ENCODE measurements at regions not wholly inside any gene's neighbourhood (a gene's known extent, or its start where the extent isn't known, plus 50 kb on each side); places are given as distances from the start of the nearest gene placed in this dataset.
A peak's percentile ranks its signal among the peaks of the same experiment; 100 is the strongest.

DNA sequence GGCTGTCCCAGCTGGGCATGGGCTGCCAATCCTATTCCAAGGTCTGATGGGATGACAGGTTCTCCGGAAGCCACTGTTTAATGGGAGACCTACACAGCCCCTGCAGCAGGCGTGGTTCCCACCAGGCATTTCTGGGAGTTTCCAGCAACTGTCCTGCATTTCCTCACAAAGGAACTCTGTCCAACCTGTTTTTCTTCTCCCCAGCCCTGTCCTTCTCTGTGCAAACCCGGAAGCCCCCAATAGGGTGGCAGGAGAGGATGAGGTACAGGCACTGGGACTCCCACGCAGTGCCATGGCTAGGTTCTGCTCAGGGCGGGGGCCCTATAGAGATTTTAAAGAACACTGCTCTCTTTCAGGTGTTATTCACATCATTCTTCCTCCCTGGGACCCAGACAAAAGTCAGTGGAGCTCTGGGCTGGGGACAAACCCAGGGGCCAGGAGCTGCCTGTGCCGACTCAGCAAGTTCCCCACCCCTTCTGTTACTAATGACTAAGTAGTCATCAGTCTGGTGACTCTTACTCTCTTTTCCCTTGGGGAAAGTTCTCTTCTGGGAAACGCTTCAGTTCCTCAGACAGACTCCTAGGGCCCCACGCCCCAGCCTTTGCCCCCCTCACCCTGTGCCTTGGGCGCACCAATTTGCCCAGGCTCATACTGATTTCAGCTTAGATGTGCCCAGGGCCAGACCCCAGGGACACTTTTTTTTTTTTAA, 97.7 kb downstream of the CD47 start:
- no peaks in the 10 kb centered on the region for H3K36me3 Mint-ChIP-seq
- no peak overlapping the region for H3K27ac Mint-ChIP-seq
- DNase-seq (ENCODE audit: low spot score in 2 of 2) (no peak), ATAC-seq (no peak)
- peaks cover 14% of the 10 kb centered on the region for H3K4me1 Mint-ChIP-seq
- no peaks in the 10 kb centered on the region for H3K9me3 Mint-ChIP-seq
- no peak overlapping the region for H3K4me3 Mint-ChIP-seq

GRCh38 chr3:107990926-107991325, 99.9 kb downstream of the CD47 start:
- no peak overlapping the region for H3K4me3 Mint-ChIP-seq
- no peak overlapping the region for H3K27ac Mint-ChIP-seq
- no peak for ATAC-seq
- no peaks in the 10 kb centered on the region for H3K9me3 Mint-ChIP-seq
- no peaks in the 10 kb centered on the region for H3K36me3 Mint-ChIP-seq
- DNase-seq (ENCODE audit: low spot score in 2 of 2), result no peak
- peaks cover 27% of the 10 kb centered on the region for H3K4me1 Mint-ChIP-seq

- Mint-ChIP-seq H3K4me1 (peaks cover 32% of the 10 kb centered on the region), H3K27ac (no peak overlapping the region), H3K4me3 (no peak overlapping the region)
Observed at GRCh38 chr3:107990433-107990832, 100.4 kb downstream of the CD47 start.

DNA sequence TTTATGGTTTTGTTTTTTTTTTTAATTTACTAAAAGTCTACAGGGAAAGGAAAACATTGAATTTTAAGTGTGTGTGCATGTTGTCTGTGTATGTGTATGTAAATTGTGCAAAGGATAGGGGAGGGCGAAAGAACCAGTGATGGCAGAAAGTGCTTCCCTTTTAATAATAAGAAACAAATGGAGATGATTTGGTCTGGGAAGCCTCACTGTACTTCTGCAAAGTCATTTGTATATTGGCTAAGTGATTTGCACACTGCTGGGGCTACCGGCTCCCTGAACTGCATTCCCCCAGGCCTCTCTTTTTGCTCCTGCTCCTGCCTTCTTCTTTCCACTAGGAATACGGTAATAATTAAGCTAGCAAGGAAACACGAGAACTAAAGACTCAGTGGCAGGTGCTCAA, 101.2 kb downstream of the CD47 start:
- H3K4me1 Mint-ChIP-seq, result peaks cover 37% of the 10 kb centered on the region
- H3K9me3 Mint-ChIP-seq, result no peaks in the 10 kb centered on the region
- no peak overlapping the region for H3K4me3 Mint-ChIP-seq
- ATAC-seq (no peak), DNase-seq (ENCODE audit: low spot score in 2 of 2) (no peak)
- no peaks in the 10 kb centered on the region for H3K36me3 Mint-ChIP-seq
- no peak overlapping the region for H3K27ac Mint-ChIP-seq

More at GRCh38 chr3:107990433-107990832, 100.4 kb downstream of the CD47 start:
- ATAC-seq, result no peak
- DNase-seq (ENCODE audit: low spot score in 2 of 2), result no peak
- Mint-ChIP-seq H3K9me3 (no peaks in the 10 kb centered on the region), H3K36me3 (no peaks in the 10 kb centered on the region)

DNA sequence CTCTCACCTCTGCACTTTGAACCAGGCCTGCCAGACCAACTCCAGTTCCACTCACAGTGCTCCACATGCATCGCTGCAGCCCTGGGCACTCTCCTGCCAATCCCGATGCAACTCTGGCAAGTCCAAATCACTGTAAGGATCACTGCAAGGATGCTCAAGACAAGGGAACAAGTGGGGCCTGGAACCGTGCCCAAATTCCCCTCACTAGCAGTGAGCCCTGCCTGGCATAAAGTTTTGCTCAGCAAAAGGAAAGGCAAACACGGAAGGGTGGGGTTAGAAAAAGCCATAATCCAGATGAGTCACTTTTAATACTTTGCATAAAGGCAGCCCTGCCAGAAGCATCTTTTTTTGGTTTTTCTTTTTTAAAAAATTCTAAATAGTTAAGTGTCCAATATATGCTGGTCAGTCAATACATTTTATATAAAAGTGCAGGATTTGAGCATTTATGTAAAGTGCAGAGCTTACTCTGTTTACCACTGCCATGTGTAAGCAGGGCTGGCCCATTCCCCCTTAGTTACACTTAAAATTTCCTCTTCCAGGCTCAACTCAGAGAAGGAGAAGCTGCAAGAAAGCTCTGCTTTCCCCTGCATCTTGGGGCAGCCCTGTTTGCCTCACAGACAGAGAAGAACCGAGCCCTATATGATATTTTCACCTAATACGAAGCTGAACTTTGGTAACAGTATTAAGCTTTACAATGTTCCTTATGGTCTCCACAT, 102.2 kb downstream of the CD47 start:
- no peaks in the 10 kb centered on the region for H3K9me3 Mint-ChIP-seq
- DNase-seq (ENCODE audit: low spot score in 2 of 2) (no peak), ATAC-seq (peak; percentile 49)
- H3K36me3 Mint-ChIP-seq, result no peaks in the 10 kb centered on the region
- peaks cover 30% of the 10 kb centered on the region for H3K4me1 Mint-ChIP-seq
- H3K4me3 Mint-ChIP-seq, result peak overlapping the region; percentile 34
- no peak overlapping the region for H3K27ac Mint-ChIP-seq

GRCh38 chr3:107987036-107987939, 103.5 kb downstream of the CD47 start:
- no peak for ATAC-seq
- H3K4me3 Mint-ChIP-seq, result no peak overlapping the region
- peak overlapping the region; percentile 87 for H3K27ac Mint-ChIP-seq
- H3K4me1 Mint-ChIP-seq, result peaks cover 29% of the 10 kb centered on the region
- no peak for DNase-seq (ENCODE audit: low spot score in 2 of 2)
- no peaks in the 10 kb centered on the region for H3K9me3 Mint-ChIP-seq
- no peaks in the 10 kb centered on the region for H3K36me3 Mint-ChIP-seq

DNA sequence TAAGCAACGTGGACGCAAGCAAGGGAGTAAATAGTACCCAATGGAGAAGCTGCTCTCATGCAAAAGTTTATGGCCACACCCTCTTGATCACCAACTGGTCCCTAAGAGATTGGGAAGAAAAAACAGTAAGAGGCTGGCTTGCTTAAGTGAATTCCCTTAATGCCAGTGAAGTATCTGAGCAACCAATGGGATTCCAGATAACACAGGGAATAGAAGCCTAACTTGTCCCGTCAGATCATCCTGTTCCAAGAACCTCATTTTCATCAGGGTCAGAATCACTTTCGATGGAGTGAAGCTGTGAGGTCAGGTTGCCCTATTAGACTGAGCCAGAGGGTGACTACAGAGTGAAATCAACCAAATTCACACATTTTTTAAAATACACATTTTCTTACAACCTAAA, 104.3 kb downstream of the CD47 start:
- Mint-ChIP-seq H3K9me3 (no peaks in the 10 kb centered on the region), H3K4me1 (peaks cover 29% of the 10 kb centered on the region), H3K27ac (peak overlapping the region; percentile 87), H3K36me3 (no peaks in the 10 kb centered on the region), H3K4me3 (no peak overlapping the region)
- ATAC-seq (no peak), DNase-seq (ENCODE audit: low spot score in 2 of 2) (no peak)

DNA sequence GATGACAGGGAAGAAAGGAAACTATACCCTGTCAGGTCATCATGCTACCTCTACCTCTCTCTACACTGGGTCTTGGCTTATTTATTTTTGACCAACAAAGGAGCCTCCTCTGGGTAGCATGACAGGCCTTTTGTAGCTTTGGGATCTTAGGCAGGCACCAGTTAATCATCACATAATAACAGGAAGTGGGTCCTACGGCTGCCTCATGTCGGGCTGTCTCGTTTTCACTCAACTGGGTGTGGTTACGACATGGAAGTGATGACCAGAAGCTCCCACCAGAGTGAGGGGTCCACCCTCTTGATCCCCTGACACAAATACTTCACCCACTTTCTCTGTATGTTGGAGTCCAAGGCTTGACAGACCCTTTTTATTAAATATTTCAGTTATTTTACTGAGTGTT, 105.3 kb downstream of the CD47 start:
- H3K27ac Mint-ChIP-seq, result peak overlapping the region; percentile 87
- ATAC-seq (peak; percentile 97), DNase-seq (ENCODE audit: low spot score in 2 of 2) (peak in 1 of 2 donors; percentile 61)
- H3K36me3 Mint-ChIP-seq, result no peaks in the 10 kb centered on the region
- peak overlapping the region; percentile 26 for H3K4me3 Mint-ChIP-seq
- H3K4me1 Mint-ChIP-seq, result peaks cover 29% of the 10 kb centered on the region
- no peaks in the 10 kb centered on the region for H3K9me3 Mint-ChIP-seq

GRCh38 chr3:107983247-107983646, 107.6 kb downstream of the CD47 start:
- no peaks in the 10 kb centered on the region for H3K36me3 Mint-ChIP-seq
- no peak for ATAC-seq
- DNase-seq (ENCODE audit: low spot score in 2 of 2), result no peak
- no peak overlapping the region for H3K4me3 Mint-ChIP-seq
- no peak overlapping the region for H3K27ac Mint-ChIP-seq
- H3K4me1 Mint-ChIP-seq, result peaks cover 36% of the 10 kb centered on the region
- no peaks in the 10 kb centered on the region for H3K9me3 Mint-ChIP-seq

GRCh38 chr3:107982165-107982564, 108.7 kb downstream of the CD47 start:
- Mint-ChIP-seq H3K27ac (peak overlapping the region; percentile 41), H3K4me1 (peaks cover 37% of the 10 kb centered on the region), H3K36me3 (no peaks in the 10 kb centered on the region), H3K9me3 (no peaks in the 10 kb centered on the region), H3K4me3 (no peak overlapping the region)
- no peak for ATAC-seq
- DNase-seq (ENCODE audit: low spot score in 2 of 2), result no peak

DNA sequence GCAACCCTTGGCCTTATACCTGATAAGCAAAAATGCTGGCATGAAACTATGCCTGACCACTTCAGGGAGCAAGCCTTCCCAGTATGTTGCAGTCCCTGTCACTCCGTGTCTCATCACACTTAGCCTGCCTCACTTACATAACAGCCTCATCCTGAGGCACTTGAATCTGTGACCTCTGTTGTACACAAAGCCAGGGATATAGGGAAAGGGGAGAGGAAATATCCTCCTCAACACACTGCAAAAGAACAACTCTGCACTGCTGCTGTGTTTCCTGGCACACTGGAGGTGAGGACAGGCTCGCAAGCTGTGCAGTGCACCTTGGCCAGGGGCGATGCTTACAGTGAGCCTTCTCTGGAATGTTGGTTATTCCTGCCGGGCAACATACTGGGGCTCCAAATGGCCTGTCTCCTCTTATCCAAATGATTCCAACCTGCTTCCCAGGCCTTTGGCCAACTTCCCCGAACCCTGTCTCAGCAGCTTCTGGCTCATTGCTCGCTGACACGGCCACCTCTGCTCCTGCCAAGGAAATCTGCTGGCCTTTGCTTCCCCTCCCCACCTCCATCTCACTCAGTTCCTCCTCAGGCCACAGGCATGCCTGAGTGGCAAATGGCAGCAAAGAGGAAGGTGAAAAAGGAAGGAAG, 109.2 kb downstream of the CD47 start:
- H3K4me1 Mint-ChIP-seq, result peaks cover 37% of the 10 kb centered on the region
- ATAC-seq, result no peak
- peak overlapping the region; percentile 41 for H3K27ac Mint-ChIP-seq
- no peaks in the 10 kb centered on the region for H3K36me3 Mint-ChIP-seq
- DNase-seq (ENCODE audit: low spot score in 2 of 2), result no peak
- no peaks in the 10 kb centered on the region for H3K9me3 Mint-ChIP-seq
- no peak overlapping the region for H3K4me3 Mint-ChIP-seq

DNA sequence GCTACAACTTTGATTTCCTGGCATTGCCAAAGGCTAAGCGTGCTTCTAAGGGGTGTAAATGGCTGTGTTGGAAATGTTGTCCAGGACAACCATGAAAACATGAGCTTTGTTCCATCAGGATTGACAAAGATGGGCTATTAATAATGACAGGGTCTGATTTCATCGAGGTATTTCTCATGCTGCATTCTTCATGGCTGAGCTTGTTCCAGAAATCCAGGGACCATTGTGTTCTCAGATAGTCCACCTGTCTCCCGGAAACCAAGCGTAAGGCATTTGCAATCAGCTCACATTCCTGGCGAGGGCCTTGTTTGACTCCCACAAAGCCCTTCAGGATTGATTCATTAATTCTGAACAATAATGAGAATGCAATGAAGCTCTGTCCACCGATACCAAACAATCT, 111.3 kb downstream of the CD47 start:
- Mint-ChIP-seq H3K4me1 (peaks cover 39% of the 10 kb centered on the region), H3K4me3 (no peak overlapping the region), H3K27ac (peak overlapping the region; percentile 1), H3K36me3 (no peaks in the 10 kb centered on the region), H3K9me3 (no peaks in the 10 kb centered on the region)
- DNase-seq (ENCODE audit: low spot score in 2 of 2) (no peak), ATAC-seq (no peak)

- DNase-seq (ENCODE audit: low spot score in 2 of 2) (no peak), ATAC-seq (no peak)
- Mint-ChIP-seq H3K4me3 (no peak overlapping the region), H3K27ac (peak overlapping the region; percentile 1), H3K36me3 (no peaks in the 10 kb centered on the region), H3K9me3 (no peaks in the 10 kb centered on the region), H3K4me1 (peaks cover 39% of the 10 kb centered on the region)
Observed at GRCh38 chr3:107978131-107979055, 112.4 kb downstream of the CD47 start.
